C4-2B (cell line): ENCODE measurements at regions not wholly inside any gene's neighbourhood (a gene's known extent, or its start where the extent isn't known, plus 50 kb on each side); places are given as distances from the start of the nearest gene placed in this dataset.

ENCODE experiments used
- ZFX ChIP-seq: fragments of 450-650 bp; IDR thresholded peaks from 2 replicates; pipeline ENCODE4 v1.6.1; 2017
- TF ChIP-seq, protein P1 (sequence below): fragments of 450-650 bp; conservative IDR thresholded peaks from 2 replicates; pipeline ENCODE4 v1.5.1; 2017; ENCODE audit warnings: mild to moderate bottlenecking

DNA sequence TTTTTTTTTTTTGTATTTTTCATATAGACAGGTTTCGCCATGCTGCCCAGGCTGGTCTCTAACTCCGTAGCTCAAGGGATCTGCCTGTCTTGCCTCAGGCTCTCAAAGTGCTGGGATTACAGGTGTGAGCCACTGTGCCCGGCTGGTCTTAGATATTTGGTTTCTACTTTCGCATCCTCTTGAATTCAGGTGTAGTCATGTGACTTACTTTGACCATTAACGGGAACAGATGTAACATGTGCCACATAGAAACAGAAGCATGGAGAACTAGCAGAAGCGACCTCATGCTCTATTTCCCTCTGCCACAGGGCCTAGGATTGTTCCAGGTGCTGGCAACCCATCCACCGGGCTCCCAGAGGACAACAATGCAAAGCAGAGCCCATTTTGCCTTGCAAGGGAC lies 166.6 kb downstream of the CYLD start:
- TF ChIP-seq, protein P1, sequence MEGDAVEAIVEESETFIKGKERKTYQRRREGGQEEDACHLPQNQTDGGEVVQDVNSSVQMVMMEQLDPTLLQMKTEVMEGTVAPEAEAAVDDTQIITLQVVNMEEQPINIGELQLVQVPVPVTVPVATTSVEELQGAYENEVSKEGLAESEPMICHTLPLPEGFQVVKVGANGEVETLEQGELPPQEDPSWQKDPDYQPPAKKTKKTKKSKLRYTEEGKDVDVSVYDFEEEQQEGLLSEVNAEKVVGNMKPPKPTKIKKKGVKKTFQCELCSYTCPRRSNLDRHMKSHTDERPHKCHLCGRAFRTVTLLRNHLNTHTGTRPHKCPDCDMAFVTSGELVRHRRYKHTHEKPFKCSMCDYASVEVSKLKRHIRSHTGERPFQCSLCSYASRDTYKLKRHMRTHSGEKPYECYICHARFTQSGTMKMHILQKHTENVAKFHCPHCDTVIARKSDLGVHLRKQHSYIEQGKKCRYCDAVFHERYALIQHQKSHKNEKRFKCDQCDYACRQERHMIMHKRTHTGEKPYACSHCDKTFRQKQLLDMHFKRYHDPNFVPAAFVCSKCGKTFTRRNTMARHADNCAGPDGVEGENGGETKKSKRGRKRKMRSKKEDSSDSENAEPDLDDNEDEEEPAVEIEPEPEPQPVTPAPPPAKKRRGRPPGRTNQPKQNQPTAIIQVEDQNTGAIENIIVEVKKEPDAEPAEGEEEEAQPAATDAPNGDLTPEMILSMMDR: no peak
- no peak for TF ChIP-seq ZFX
